ENCODE measurements at regions not wholly inside any gene's neighbourhood (a gene's known extent, or its start where the extent isn't known, plus 50 kb on each side); places are given as distances from the start of the nearest gene placed in this dataset.

DNA sequence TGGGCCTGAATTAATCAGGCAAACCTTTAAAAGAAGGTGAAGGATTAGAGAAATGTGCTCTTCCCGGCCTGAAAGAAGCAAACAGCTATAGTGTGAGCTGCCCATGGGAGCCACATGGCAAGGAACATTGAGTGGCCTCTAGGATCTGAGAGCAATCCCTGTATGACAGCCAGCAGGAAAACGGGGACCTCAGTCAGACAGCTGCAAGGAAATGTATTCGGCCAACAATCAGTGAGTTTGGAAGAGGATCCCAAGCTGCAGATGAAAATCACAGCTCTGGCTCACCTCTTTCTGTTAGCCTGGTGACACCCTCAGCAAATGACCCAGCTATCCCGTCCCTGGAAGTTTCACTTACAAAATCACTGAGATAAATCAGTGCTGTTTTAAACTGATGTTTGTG is 309.2 kb downstream of the SH3GL2 start:
- H3K4me3 ChIP-seq (ENCODE audit: insufficient read depth, low read depth, low read length): no peak overlapping the region
- intact Hi-C loops (cut with micrococcal nuclease) (no loop called here), dilution Hi-C loops (cut with HindIII; ENCODE audit: low sequenced_read_pairs, unreplicated experiment) (no loop called here), in situ Hi-C loops (cut with MboI; ENCODE audit: low sequenced_read_pairs) (no loop called here)
- H3K27ac ChIP-seq (ENCODE audit: insufficient read depth, low read length): no peak overlapping the region
- ChIA-PET CTCF (no interaction called here), POLR2A (ENCODE audit: unreplicated experiment) (no interaction called here)
- DNase-seq (no peak), ATAC-seq (ENCODE audit: low read depth) (no peak)
- no peaks in the 10 kb centered on the region for H3K27me3 ChIP-seq (ENCODE audit: control insufficient read depth, insufficient read depth, low read length)
- H2AK9ac ChIP-seq (replicated peaks; ENCODE audit: low read depth, low read length, poor library complexity): no peak overlapping the region
- H3K9me3 ChIP-seq (ENCODE audit: control insufficient read depth, insufficient read depth, low read length): no peaks in the 10 kb centered on the region
- H3K9me1 ChIP-seq (ENCODE audit: insufficient read depth, low read length): no peaks in the 10 kb centered on the region
- no peak overlapping the region for H3K18ac ChIP-seq (ENCODE audit: low read depth, low read length)
- no peak overlapping the region for H3K56ac ChIP-seq (ENCODE audit: extremely low read depth, insufficient read depth, low read length)
- no peak overlapping the region for H3K4me2 ChIP-seq (ENCODE audit: low read depth, low read length)
- no peak overlapping the region for H2BK15ac ChIP-seq (ENCODE audit: low read depth, low read length)
- H3K79me1 ChIP-seq (ENCODE audit: low read depth in 1 of 2, low read length in 2 of 2): no peaks in the 10 kb centered on the region
- no peaks in the 10 kb centered on the region for H4K20me1 ChIP-seq (ENCODE audit: insufficient read depth, low read length)
- no peak overlapping the region for H3K14ac ChIP-seq (replicated peaks; ENCODE audit: low read depth, low read length)
- WGBS, 2 experiments (ENCODE audit: extremely low coverage in 2 of 2, insufficient read length in 1 of 2): no CpG with 5 or more reads among the region's 4 CpGs
- BruUV-seq (replicated peaks): no TSS peak
- H2BK20ac ChIP-seq (ENCODE audit: low read depth, low read length): no peak overlapping the region
- H2BK5ac ChIP-seq (ENCODE audit: low read depth, low read length, poor library complexity, severe bottlenecking): no peak overlapping the region
- H3K23ac ChIP-seq (ENCODE audit: low read depth, low read length): no peak overlapping the region
- H4K5ac ChIP-seq (ENCODE audit: low read depth, low read length): no peak overlapping the region
- no peak overlapping the region for H3K4ac ChIP-seq (ENCODE audit: low read depth, low read length)
- no peak overlapping the region for H4K91ac ChIP-seq (ENCODE audit: insufficient read depth, low read depth, low read length)
- no peak overlapping the region for H4K8ac ChIP-seq (ENCODE audit: low read depth in 2 of 2, low read length in 2 of 2)
- H3K4me1 ChIP-seq (ENCODE audit: control insufficient read depth, insufficient read depth, low read length): no peaks in the 10 kb centered on the region
- no peak overlapping the region for H3K9ac ChIP-seq (ENCODE audit: low read depth, low read length)
- H2BK120ac ChIP-seq (ENCODE audit: low read depth, low read length): no peak overlapping the region
- no peak overlapping the region for H2AFZ ChIP-seq (replicated peaks; ENCODE audit: low read length, poor library complexity)
- TF ChIP-seq CEBPB (IDR thresholded peaks at IDR 0.05; ENCODE audit: low read depth, low read length) (no peak), RFX5 (IDR thresholded peaks at IDR 0.05; ENCODE audit: low read depth, low read length) (no peak), BHLHE40 (IDR thresholded peaks at IDR 0.05; ENCODE audit: low read depth, low read length) (no peak), MXI1 (IDR thresholded peaks at IDR 0.05; ENCODE audit: borderline replicate concordance, low read depth, low read length) (no peak), CHD1 (IDR thresholded peaks at IDR 0.05; ENCODE audit: low read depth, low read length) (no peak), RAD21 (IDR thresholded peaks at IDR 0.05; ENCODE audit: low read length) (no peak), RCOR1 (IDR thresholded peaks at IDR 0.05; ENCODE audit: insufficient replicate concordance, low read length) (no peak), NFE2L2 (IDR thresholded peaks at IDR 0.05; ENCODE audit: low read depth, low read length) (no peak), FOS (IDR thresholded peaks at IDR 0.05; ENCODE audit: low read depth, low read length) (no peak), POLR2A (IDR thresholded peaks at IDR 0.05; ENCODE audit: low read depth, low read length) (no peak), SMC3 (IDR thresholded peaks at IDR 0.05; ENCODE audit: low read depth, low read length) (no peak), MAFK (IDR thresholded peaks at IDR 0.05; ENCODE audit: low read depth, low read length) (no peak), MAZ (IDR thresholded peaks at IDR 0.05; ENCODE audit: borderline replicate concordance, low read depth, low read length) (no peak)
- TF ChIP-seq, protein P1, sequence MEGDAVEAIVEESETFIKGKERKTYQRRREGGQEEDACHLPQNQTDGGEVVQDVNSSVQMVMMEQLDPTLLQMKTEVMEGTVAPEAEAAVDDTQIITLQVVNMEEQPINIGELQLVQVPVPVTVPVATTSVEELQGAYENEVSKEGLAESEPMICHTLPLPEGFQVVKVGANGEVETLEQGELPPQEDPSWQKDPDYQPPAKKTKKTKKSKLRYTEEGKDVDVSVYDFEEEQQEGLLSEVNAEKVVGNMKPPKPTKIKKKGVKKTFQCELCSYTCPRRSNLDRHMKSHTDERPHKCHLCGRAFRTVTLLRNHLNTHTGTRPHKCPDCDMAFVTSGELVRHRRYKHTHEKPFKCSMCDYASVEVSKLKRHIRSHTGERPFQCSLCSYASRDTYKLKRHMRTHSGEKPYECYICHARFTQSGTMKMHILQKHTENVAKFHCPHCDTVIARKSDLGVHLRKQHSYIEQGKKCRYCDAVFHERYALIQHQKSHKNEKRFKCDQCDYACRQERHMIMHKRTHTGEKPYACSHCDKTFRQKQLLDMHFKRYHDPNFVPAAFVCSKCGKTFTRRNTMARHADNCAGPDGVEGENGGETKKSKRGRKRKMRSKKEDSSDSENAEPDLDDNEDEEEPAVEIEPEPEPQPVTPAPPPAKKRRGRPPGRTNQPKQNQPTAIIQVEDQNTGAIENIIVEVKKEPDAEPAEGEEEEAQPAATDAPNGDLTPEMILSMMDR (conservative IDR thresholded peaks at IDR 0.05; ENCODE audit: low read depth, low read length): no peak
- TF ChIP-seq, protein P2, sequence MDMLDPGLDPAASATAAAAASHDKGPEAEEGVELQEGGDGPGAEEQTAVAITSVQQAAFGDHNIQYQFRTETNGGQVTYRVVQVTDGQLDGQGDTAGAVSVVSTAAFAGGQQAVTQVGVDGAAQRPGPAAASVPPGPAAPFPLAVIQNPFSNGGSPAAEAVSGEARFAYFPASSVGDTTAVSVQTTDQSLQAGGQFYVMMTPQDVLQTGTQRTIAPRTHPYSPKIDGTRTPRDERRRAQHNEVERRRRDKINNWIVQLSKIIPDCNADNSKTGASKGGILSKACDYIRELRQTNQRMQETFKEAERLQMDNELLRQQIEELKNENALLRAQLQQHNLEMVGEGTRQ (IDR thresholded peaks at IDR 0.05; ENCODE audit: low read depth, low read length): no peak
- TF ChIP-seq, protein P3, sequence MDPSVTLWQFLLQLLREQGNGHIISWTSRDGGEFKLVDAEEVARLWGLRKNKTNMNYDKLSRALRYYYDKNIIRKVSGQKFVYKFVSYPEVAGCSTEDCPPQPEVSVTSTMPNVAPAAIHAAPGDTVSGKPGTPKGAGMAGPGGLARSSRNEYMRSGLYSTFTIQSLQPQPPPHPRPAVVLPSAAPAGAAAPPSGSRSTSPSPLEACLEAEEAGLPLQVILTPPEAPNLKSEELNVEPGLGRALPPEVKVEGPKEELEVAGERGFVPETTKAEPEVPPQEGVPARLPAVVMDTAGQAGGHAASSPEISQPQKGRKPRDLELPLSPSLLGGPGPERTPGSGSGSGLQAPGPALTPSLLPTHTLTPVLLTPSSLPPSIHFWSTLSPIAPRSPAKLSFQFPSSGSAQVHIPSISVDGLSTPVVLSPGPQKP (IDR thresholded peaks at IDR 0.05; ENCODE audit: borderline replicate concordance, low read depth, low read length): no peak
- no peak overlapping the region for H2AK5ac ChIP-seq (ENCODE audit: low read depth, low read length)
- H3K36me3 ChIP-seq (ENCODE audit: control insufficient read depth, insufficient read depth, low read length): no peaks in the 10 kb centered on the region
